Activated naive CD4-positive, alpha-beta T cell (primary cell): ENCODE measurements at regions not wholly inside any gene's neighbourhood (a gene's known extent, or its start where the extent isn't known, plus 50 kb on each side); places are given as distances from the start of the nearest gene placed in this dataset.

Experiments used
- DNase-seq, 4 experiments: peaks; one replicate each; lab custom pipeline; 2025; lab: John Stamatoyannopoulos, UW

DNA sequence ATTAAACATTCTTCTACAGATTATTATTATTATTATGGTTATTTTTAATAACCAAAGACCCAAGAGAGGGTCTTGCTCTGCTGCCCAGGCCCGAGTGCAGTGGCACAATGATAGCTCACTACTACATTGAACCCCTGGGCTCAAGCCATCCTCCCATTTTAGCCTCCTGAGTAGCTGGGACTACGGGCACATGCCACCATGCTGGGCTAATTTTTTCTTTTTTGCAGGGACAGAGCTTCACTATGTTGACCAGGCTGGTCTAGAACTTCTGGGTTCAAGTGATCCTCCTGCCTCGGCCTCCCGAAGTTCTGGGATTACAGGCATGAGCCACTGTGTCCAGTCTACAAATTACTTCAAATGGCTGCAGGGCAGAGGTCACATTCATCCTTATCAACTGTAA lies 179.8 kb downstream of the KCNRG start:
- no peak for DNase-seq

DNA sequence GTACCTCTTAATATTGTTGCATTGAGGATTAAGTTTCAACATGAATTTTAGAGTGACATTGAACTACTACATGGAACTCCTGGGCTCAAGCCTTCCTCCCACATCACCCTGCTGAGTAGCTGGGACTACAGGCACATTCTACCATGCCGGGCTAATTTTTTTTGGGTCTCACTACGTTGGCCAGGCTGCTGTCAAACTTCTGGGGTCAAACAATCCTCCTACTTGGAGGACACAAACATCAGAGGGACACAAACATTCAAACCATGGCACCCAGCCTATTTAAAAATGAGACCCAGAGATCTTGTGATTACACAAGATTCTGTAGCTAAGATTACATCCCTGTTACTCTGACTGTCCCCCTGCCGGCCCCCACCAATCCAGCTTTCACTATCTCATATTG lies 180.9 kb downstream of the KCNRG start:
- no peak for DNase-seq

DNA sequence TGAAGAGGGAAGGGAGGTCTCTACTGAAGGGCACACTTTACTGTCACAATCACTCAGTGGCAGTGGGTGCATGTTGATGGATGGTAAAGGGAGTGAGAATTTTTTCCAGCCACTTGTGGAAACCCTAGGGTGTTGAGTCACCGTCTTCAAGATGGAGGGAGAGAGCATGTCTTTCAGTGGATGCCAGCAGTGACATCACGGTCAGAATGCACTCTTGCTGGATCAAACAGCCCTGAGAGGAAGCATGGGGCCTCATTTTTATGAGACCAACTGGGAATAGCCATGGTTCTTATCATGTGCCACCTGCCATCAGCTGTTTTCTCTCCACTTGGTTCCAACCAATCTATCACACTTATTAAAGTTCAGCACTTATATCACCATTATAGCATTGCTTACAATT lies 182.5 kb downstream of the KCNRG start:
- no peak for DNase-seq

DNA sequence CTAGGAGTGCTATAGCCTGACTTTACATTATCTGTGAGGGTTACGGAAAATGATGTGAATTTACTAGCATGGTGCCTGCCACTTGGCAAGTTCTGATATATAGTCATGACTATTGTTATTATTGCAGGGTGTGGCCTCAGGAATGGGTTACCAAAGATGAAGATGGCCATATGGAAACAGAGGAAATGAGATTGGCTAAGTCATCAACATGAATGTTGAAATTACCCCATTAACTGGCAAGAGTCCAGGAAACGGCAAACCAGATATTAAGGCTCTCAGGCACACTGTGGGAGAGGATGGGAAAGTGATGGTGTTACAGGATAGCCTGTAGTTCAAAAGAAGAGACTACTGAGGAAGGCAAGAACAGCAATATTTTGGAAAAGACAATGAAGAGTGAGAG lies 183.3 kb downstream of the KCNRG start:
- no peak for DNase-seq

DNA sequence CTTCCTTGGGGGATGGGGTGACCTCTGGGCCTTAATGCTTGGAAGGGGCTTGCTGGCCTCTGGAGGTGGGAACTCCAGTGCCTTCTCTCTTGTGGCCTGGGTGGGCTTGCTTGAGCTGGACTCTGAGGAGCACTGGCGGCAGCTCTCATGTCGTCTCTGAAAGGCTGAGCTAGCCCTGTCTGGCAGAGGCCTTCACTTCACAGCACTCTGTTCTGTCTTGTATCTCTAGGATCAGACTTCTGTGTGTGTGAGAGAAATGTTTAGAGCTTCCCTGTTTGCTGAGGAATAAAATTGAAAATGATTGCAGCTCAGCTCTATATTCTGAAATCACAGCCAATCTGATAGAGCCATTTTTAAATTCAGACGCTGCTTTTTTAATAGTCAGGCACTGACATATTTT lies 185.3 kb downstream of the KCNRG start:
- no peak for DNase-seq

DNA sequence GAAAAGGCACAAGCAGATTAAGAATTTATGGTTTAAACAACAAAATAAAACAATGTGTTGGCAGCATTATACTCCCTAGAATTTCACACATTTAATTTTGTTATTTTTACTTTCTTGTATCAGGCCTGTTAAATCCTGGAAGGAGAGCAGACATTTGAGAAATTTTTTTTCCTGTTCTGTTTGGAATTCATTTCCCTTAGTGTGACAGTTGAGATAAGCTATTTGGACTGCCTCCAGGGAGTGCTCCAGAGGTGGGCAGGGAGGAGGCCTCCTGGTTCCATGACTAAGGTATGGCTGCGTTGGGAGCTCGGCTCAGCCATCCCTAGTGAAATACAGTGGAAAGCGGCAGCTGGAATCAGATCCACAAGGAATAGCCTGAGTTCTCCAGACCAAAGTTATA lies 185.7 kb downstream of the KCNRG start:
- no peak for DNase-seq

DNA sequence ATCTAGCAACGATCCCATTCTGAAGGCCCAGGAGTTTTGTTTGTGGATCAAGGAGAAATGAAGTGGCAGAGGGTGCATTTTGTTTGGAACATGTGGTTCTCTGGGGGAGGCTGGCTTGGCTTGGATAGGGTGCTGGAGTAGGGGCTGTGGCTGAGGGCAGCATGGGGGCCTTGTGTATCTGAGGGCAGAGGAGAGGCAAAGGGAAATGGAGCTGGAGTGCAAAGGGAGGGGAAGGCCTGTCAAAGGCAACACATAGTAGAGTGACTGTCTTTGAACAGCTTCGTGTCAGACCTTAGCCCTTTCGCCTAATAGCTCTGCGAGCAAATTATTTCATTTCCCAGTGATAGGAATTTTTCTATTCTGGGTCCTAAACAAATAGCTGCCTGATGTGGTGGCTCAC lies 187.2 kb downstream of the KCNRG start:
- DNase-seq = no peak

DNA sequence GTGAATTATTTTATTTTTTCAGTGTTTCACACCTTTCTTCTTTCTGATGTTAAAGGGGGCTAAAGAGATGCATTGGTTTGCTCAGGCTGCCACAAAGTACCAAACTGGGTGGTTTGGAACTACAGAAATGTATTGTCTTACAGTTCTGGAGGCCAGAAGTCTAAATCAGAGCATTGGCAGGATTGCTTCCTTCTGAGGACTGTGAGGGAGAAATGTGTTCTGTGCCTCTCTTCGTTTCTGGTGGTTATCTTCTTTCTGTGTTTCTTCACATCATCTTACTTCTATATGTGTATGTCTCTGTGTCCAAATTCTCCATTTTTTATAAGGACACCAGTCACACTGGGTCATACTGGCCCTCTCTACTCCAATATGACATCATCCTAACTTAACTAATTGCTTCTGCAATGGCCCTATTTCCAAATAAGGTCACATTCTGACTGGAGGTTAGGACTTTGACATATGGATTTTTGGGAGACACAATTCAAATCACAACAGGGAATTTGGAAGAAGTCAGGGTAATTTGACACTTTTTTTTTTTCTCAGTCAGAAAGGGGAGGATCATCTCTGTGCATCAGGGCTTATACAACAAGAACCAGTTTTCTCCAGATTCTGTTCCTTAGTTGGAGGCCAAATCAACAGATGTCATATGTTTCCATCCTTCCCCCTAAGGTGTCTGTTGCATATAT lies 188.2 kb downstream of the KCNRG start:
- no peak for DNase-seq

DNA sequence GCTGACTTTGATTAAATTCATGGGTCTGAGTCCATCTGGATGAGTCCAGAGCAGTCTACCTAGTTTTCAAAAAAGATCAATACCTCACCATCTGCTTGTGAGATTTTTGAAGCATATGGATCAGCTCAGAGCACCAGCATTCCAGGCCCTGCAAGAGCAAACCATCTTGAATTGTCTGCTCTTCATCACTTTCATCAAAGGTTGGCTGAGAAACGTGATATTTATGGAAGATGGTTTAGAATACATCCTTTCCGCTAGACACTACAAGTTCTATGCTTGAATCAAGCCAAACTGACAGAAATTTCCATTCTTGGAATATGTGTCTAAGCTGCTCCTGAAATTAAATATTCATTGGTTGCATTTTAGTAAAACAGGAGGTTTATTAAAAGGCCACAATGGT lies 190.3 kb downstream of the KCNRG start:
- DNase-seq = no peak

DNA sequence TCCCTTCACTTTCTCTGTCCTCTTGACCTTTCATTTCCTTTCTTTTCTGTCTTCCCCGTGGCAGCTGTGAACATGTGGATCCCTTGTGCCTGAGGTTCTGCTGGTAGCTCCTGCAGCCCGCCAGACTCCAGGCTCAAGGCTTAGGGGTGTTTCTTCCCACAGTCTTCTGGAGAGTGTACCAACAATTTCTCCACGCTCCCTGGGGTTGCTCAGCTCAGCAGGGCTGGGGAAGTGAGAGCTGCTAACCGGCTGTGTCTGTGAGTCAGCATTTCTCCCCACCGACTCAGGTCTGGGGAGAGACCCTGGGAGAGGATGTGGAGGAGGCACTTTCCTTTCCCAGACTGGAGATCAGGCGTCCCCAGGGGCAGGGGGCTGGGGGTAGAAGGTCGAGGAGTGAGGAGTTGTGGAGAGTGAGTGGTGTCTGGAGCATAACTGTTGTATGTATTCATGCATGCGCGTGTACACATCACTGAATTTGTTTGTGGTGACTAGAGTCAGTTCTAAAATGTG lies 193.6 kb downstream of the KCNRG start:
- DNase-seq = no peak

DNA sequence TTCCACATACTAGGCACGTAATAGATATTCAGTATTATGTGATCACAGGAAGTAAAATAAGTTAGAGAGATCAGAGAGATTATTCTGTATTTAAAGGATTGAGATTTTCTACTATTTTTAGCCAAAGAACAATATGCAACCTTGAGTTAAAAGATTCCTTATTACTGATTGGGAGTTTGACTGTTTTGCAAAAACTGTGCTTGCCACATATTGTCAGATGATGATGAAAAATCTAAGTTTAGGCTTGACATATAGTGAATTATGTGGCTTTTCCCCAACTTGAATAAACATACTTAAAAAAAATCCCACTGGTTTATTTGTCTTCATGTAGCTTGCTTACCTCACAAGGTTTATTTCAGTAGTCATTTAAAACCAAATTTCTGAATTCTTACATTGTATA lies 194.4 kb downstream of the KCNRG start:
- DNase-seq = no peak

DNA sequence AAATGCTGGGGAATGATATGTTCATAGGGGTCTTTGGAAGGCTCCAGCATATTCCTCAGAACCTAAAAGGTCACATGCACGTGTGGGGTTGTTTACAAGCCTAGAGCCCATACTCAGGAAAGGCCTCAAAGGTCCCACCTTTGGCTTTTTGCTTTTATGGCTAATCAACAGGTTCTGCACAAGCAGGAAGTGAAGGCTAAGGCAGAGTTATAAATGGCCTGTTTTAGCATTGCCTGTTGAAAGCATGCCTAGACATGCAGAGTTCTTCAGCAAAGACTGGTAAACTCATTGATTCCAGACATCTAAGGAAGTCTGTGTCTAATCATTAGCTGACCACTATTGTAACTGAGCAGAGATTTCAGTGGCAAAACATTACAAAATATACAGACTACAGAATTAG lies 198.3 kb downstream of the KCNRG start:
- DNase-seq = no peak

DNA sequence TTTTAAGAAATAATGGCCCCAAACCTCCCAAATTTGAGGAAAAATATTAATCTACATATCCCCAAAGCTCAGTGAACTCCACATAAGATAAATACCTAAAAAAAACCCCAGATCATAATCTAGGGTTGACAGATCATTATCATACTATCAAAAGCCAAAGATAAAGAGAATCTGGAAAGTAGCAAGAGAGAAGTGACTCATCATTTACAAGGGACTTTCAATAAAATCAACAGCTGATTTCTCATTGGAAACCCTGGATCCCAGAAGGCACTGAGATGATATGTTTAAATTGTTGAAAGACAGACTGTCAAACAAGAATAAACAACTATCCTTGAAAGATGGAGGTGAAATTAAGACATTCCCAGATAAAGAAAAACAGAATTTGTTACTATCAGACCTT lies 199.3 kb downstream of the KCNRG start:
- no peak for DNase-seq

DNA sequence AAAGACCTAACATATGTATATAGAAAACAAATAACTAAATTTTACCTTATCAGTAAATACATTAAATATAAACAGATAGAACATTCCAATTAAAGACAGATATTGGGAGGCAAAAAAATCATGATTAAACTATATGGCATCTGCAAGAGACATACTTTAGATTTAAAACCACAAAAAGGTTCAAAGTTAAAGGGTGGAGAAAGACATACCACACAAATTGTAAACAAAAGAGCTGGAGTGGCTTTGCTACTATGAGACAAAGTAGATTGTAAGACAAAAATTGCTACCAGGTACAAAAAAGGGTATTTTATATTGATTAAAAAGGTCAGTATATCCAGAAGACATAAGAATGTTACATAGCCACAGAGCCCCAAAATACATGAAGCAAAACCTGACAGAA lies 200.2 kb downstream of the KCNRG start:
- DNase-seq = no peak

DNA sequence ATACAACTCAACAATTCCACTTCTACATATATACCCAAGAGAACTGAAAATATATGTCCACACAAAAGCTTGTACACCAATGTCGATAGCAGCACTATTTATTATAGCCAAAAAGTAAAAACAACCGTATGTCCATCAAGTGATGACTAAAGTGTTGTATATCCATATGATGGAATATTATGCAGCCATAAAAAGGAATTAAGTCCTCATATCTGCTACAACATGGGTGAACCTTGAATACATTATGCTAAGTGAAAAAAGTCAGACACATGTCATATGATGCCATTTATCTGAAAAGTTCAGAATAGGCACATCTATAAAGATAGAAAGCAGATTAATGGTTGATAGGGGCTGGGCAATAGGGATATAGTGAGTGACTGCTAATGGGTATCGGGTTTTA lies 204.5 kb downstream of the KCNRG start:
- no peak for DNase-seq

DNA sequence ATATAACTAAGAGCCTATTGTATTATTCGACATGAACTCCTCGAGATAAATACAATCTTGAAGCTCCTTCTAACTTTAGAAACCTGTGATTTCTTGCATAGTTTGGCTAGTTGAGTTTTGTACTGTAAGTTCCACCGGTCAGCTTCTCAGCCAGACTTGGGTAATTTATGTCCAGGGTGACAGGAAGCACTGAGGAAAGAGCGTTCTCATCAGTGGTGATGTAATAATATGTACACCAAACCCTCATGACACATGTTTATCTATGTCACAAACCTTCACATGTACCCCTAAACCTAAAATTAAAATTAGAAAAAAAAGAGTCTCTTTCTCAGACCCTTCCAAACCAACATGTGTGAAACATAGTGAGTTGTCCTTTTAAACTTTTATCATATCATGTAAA lies 205.7 kb downstream of the KCNRG start:
- DNase-seq = no peak

DNA sequence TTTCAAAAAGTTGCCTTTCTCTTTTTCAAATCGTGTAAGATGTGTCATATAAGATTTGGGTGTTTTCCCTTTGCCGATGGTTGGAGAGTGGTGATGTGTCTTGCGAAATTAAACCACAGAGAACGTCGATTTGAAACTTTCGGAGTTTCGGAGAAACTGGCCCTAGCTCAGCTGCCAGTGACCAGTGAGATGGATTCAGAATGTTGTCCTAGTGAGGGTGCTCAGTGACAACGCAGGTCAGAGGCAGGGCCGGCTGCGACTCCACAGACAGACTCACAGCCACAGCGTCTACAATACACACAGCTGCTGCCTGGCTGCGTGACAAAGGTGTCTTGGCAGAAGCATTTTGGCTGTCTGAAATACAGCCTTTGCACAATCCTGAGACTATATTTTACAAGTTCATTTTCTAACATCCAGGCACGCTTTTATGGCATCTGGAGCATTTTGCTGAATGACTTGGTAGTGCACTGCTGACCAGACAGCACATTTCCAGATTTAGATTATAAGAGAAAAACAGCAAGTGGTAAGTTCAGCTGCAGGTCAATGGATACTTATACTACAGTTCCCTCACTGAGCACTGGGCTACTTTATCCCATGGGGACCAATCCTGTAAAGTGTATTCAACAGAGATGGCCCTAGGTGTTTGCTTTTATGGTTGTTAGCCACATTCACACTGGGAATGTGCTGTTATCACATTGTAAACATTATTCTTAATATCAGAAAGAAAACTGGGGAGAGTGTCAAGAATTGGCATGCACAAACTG lies 207.5 kb downstream of the KCNRG start:
- DNase-seq = no peak

DNA sequence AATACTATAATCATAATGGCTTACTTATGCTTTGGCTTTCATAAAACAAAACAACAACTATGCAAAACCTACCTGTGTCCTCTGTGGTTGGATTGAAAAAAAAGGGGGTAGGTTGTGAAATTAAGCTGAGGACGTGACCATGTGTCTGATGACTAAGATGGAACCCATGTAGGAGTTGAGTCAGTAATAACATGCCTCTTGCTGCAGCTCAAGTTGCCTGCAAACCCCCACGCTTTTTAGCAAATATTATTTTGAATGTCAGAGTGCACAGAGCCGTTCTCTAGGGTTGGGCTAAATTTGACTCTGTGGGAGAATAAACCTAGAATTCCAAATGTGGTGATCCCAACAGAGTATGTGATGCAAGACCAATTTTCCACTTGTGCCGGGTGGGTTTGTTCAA lies 209.3 kb downstream of the KCNRG start:
- DNase-seq = no peak

DNA sequence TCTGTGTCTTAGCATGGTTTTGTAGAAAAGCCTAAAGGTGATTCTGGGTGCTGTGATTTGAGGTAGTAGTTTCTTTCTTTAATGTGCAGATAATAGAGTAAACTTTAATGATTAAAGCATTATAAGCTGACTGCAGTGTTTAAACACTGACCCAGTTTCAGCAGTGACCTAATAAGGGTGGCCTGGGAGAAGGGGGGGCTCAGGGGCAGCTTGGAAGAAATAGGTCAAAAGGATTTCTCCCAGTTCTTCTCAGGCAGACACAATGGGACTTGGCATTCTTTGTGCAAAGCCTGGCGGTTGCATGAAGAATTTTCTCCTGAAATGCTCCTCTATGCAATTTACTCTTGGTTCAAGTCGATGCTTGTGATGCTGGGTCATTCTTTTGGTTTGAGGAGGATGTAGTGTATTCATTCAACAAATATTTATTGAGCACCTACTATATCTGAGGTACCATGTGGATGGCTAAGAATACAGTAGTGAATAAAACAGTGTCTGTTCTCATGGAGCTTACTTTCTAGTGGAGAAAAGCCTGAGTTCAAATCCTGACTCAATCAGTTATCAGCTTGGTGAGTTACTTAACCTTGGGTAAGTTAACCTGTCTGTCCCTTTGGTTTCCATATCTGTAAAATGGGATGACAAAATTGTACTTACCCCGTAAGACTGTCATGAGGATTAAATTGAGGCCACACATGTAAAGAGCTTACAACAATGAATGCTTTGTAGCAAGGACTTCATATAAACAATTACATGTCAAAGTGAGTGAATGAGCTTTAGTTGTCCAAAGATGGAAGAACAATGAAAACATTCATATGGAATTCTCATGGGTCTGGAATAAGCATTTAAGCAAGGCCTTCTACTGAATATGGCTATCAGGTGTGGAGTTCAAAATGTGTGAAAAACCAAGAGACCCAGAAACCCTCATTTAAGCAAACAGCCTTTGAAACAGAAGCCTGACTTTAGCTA lies 210.2 kb downstream of the KCNRG start:
- DNase-seq = no peak

DNA sequence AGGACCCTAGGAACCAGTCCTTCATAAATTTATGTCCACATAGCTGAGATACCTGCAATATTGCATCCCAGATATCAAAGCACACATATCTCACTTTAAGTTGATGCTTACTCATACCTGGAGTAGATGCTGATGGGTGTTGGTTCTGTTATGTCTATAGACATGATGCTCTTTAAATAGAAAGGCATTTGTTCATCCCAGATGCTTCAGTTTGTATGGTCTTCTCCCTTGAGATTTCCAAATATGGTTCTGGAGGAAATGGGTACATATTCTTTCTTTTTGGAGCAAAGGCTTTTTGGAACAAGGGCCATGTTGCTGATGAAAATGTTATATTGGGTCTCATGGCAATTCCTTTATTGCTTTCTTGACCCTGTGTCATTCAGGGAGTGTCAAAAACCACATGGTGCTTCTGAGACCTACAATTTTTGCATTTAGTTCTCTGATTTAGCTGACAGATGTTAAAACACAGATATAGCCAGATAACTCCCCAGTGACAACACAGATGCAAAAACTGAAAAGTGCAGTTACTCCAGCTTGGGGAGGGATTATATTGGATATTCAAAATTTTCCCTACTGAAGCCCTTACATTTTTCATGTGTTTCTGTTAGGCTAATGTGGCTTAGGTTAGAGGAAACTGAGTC lies 211.4 kb downstream of the KCNRG start:
- no peak for DNase-seq

DNA sequence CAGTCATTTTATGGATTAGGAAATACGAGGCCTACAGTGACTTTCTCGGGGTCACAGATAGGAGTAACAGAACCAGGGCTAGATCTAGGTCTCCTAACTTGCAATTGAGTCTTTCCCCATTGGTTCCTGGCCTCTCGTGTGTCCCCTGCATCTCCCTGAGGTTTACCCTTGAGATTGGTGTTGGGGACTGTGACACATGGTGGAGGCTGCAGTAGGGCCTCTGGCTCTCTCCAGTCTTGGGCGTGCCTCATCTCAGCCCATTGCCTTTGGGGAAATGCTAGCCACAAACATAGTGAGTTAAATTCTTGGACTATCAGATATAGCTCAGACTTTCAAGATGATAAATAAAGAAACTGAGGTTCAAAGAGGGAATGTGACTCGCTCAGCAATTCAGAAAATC lies 212.1 kb downstream of the KCNRG start:
- no peak for DNase-seq

DNA sequence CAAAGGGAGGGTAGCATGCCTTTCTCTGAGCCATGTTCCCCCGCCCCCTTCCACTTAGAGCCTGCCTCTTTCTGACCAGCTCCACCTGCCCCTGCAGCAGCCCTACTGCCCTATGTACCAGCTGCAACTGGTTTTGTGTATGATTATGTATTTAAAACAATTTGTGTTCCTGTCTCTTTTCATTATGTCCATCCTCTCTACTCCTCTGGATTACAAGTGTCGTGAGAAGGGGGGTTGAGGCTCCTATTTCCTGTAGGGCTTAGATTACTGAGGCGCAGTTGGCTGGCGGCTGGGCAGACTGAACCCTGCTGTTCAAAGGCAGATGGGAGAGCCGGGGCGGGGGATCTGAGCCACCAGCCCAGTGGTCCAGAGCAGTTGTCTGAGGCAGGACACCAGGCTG lies 213.3 kb downstream of the KCNRG start:
- DNase-seq = no peak
